ENCODE measurements at regions not wholly inside any gene's neighbourhood (a gene's known extent, or its start where the extent isn't known, plus 50 kb on each side); places are given as distances from the start of the nearest gene placed in this dataset.

- no peak for DNase-seq (ENCODE audit: low read depth in 2 of 3, low spot score in 1 of 3)
Observed at GRCh38 chr2:144948205-144948855, 428.4 kb upstream of the ZEB2 start.

DNA sequence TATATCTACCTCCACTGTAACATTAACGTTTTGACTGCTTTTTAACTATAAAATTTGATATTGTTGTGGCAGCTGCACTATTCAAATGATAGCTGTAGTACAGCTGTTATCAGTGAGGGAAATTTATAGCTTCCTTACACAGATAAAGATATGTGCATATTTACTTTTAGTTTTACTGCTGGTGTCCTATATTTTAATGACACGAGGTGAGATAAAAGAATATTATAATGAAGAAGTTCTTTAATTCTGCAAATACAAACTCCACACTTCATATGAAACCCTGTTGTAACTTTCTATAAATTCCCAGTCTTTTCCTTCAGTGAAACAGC is 427.8 kb upstream of the ZEB2 start:
- no peak for DNase-seq (ENCODE audit: low read depth in 2 of 3, low spot score in 1 of 3)

GRCh38 chr2:144946263-144946662 is 426.3 kb upstream of the ZEB2 start:
- no peak for DNase-seq (ENCODE audit: low read depth in 2 of 3, low spot score in 1 of 3)

DNA sequence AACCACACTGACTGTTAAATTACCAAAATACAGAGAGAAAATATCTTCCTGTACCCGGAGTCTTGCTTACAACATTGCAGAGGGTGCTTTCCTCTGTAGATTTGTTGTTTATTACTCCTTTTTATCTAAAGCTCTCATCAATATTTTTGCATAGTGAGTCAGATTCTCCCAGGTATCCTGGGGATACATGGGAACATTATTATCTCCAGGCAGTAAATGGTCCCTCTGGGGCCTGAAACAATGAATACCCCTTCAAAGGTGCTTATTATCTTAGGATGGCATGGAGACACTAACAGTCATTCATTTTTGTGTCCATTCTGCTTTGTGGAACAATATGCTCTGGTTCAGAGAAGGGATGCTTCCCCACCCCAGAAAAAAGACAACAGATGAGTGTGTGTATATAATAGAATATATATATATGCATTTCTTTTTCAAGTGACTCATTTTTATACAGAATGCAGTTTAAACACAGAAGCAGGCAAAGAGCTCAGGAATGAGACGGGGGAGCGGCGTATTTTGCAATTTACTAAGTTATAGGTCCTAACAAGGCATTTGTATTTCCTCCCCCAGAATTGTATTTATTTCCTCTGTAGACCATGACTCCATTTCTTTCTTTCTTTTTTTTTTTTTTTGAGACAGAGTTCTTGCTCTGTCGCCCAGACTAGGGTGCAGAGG is 424.8 kb upstream of the ZEB2 start:
- DNase-seq (ENCODE audit: low read depth in 2 of 3, low spot score in 1 of 3) = no peak

GRCh38 chr2:144943986-144944385 is 424.1 kb upstream of the ZEB2 start:
- DNase-seq (ENCODE audit: low read depth in 2 of 3, low spot score in 1 of 3) = no peak

DNA sequence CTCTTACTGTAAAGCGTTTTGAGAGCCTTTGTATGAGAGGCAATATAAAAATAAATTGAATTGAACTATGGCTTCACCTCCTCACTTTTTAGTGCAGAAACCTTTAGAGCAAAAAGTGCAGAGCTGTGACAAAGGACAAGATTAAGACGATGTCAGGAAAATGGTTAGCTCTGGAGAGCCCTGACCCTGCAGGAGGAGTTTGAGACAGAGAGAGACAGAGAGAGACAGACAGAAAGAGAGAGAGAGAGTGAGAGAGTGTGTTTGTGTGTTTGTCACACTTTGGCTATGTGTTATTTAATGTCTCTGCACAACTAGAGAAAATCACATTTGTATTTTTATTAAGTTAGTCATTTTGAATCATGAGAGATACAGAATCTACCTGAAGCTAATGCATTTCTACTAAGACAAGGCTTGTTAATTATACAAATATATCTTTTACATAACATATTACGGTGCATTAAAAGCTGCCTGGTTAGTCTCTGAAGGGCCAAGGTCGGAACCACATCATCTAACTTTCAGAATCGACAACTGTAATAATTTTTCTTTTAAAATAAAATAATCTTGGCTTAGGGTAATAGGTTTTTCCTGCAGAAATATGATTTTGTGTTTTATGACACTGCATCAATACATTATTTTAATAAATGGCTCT is 423.5 kb upstream of the ZEB2 start:
- DNase-seq (ENCODE audit: low read depth in 2 of 3, low spot score in 1 of 3) = no peak

GRCh38 chr2:144942516-144943256 is 422.8 kb upstream of the ZEB2 start:
- DNase-seq (ENCODE audit: low read depth in 2 of 3, low spot score in 1 of 3) = no peak

- DNase-seq (ENCODE audit: low read depth in 2 of 3, low spot score in 1 of 3) = no peak
Observed at GRCh38 chr2:144941743-144942488, 422.0 kb upstream of the ZEB2 start.

- DNase-seq (ENCODE audit: low read depth in 2 of 3, low spot score in 1 of 3) = no peak
Observed at GRCh38 chr2:144939590-144939989, 419.7 kb upstream of the ZEB2 start.

DNA sequence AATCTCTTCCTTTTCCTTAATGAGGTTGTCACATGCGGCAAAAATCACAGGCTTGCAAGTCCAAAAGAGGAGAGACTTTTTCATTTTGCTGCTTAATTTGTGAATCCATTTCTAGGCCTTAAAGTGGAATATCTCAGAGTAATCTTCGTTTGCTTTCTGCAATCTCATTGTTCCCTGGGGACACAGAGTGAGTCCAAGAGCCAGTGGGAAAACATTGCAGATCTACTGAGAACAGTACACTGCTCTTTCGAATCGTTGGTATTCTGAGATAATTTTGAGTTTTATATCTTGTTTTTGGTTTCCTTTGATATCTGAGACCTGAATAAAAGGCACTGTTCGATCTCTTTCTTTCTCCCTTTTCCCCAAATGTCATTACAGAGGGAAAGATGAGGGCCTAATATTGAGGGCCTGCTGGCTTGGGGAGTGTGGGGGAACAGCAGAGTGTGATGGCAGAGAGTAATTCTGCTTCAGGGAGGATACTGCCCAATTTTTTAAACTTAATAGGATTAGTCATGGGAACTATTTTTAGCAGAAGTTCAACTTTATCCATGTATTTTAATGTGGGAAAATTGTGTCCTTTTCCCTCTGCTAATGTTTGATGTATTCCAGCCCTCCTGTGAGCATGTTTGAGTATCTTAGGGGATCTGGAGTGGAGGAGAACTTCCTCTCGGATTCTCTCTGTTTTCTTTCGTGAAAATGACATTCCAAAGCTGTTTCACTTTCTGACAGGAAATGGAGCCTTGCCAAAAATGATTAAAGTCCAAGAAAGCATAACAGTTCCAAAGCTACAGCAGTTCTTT is 418.2 kb upstream of the ZEB2 start:
- no peak for DNase-seq (ENCODE audit: low read depth in 2 of 3, low spot score in 1 of 3)

- DNase-seq (ENCODE audit: low read depth in 2 of 3, low spot score in 1 of 3) = no peak
Observed at GRCh38 chr2:144937066-144937465, 417.1 kb upstream of the ZEB2 start.

- no peak for DNase-seq (ENCODE audit: low read depth in 2 of 3, low spot score in 1 of 3)
Observed at GRCh38 chr2:144936442-144936841, 416.5 kb upstream of the ZEB2 start.

GRCh38 chr2:144935736-144936135 is 415.8 kb upstream of the ZEB2 start:
- DNase-seq (ENCODE audit: low read depth in 2 of 3, low spot score in 1 of 3) = no peak

GRCh38 chr2:144935191-144935590 is 415.3 kb upstream of the ZEB2 start:
- DNase-seq (ENCODE audit: low read depth in 2 of 3, low spot score in 1 of 3) = no peak

GRCh38 chr2:144931960-144932359 is 412.0 kb upstream of the ZEB2 start:
- DNase-seq (ENCODE audit: low read depth in 2 of 3, low spot score in 1 of 3) = no peak

- no peak for DNase-seq (ENCODE audit: low read depth in 2 of 3, low spot score in 1 of 3)
Observed at GRCh38 chr2:144931480-144931879, 411.6 kb upstream of the ZEB2 start.

- no peak for DNase-seq (ENCODE audit: low read depth in 2 of 3, low spot score in 1 of 3)
Observed at GRCh38 chr2:144927429-144927828, 407.5 kb upstream of the ZEB2 start.

DNA sequence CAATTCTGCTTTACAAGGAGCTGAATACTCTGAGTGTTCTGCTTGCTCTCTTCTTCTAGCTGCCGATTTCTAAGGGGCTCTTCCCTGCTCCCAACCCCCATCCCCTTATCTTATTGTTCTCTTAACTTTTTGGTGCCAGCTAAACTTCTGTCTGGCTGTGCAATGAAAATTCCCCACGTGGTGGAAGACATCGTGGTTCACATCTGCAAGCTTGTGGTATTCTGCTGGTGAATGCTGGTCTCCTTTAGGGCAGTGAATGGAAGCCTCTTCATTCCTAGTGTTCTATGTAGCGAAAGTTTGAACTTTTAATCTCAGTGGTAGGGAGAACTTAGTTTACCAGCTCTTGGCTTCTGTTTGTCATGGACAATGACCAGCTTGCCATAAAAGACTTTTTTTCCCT is 406.0 kb upstream of the ZEB2 start:
- no peak for DNase-seq (ENCODE audit: low read depth in 2 of 3, low spot score in 1 of 3)

- no peak for DNase-seq (ENCODE audit: low read depth in 2 of 3, low spot score in 1 of 3)
Observed at GRCh38 chr2:144924827-144925226, 404.9 kb upstream of the ZEB2 start.

DNA sequence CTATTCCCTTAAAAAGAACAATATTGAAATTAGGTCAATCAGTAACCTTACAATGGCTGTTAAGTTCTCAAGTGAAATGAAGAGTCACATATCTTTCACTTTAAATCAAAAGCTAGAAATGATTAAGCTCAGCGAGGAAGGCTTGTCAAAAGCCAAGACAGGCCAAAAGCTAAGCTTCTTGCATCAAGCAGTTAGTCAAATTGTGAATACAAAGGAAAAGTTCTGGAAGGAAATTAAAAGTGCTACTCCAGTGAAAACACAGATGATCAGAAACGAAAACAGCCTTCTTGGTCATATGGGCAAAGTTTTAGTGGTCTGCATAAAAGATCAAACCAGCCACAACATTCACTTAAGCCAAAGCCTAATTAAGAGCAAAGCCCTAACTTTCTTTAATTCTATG is 402.6 kb upstream of the ZEB2 start:
- no peak for DNase-seq (ENCODE audit: low read depth in 2 of 3, low spot score in 1 of 3)

Measured in stimulated activated CD4-positive, alpha-beta T cell treated with anti-CD3 and anti-CD28 coated beads, Interleukin-12 subunit alpha, Interleukin-12 subunit beta, amount 100 ng/mL, for 48 hours (primary cell).